Endothelial cell of umbilical vein (primary cell): ENCODE measurements at regions not wholly inside any gene's neighbourhood (a gene's known extent, or its start where the extent isn't known, plus 50 kb on each side); places are given as distances from the start of the nearest gene placed in this dataset.

Experiments
- BruUV-seq: library from RNA; stranded (reverse); fragments of 400-500 nt; replicated peaks from 2 replicates; lab custom pipeline; 2021; lab: Mats Ljungman, UMichigan
- CTCF ChIA-PET: fragments of 300-600, 350-600 bp; sonication (Branson Sonifier 250); formaldehyde crosslinking; loops from one replicate; lab custom pipeline; 2021; ENCODE audit warnings: antibody characterized with exemption, inconsistent platforms; lab: Charles Lee
- POLR2A ChIA-PET: fragments of 300-600, 350-600 bp; sonication (Branson Sonifier 250); formaldehyde crosslinking; loops from one replicate; lab custom pipeline; 2021; ENCODE audit warnings: antibody characterized with exemption, inconsistent platforms; lab: Charles Lee
- DNase-seq: peaks from one replicate; pipeline ENCODE4 v3.0.0-alpha.2; 2011; ENCODE audit warnings: low read depth, low spot score
- FAIRE-seq: peaks from 2 replicates; lab custom pipeline; 2011; peaks lifted over from hg19 to GRCh38; lab: Jason Lieb, UNC
- H2AFZ ChIP-seq: 2 replicates; pipeline ENCODE4 v1.6.0; 2012; ENCODE audit warnings: low read depth, low read length, control low read depth, inconsistent platforms
- H3K27ac ChIP-seq: 2 replicates; pipeline ENCODE4 v1.5.1; 2011; ENCODE audit warnings: low read depth, mild to moderate bottlenecking, control low read depth, low read length, moderate library complexity; ENCODE audit not compliant: insufficient read depth
- H3K27me3 ChIP-seq, 2 experiments: 2 replicates each; pipeline versions ENCODE4 v1.6.0 to v1.6.1; 2011; ENCODE audit warnings: low read length in 2 of 2, mixed read lengths in 1 of 2; ENCODE audit not compliant: control insufficient read depth in 2 of 2, insufficient read depth in 2 of 2
- H3K36me3 ChIP-seq, 2 experiments: 2 replicates in 1 of 2; 3 replicates in 1 of 2; pipeline ENCODE4 v1.5.1; 2011; ENCODE audit warnings: low read length in 2 of 2, mild to moderate bottlenecking in 1 of 2, moderate library complexity in 1 of 2; ENCODE audit not compliant: control insufficient read depth in 2 of 2, insufficient read depth in 2 of 2; ENCODE audit errors: extremely low read depth in 1 of 2
- H3K4me1 ChIP-seq: 3 replicates; pipeline ENCODE4 v1.5.1; 2011; ENCODE audit warnings: mild to moderate bottlenecking, low read length; ENCODE audit not compliant: control insufficient read depth, insufficient read depth; ENCODE audit errors: extremely low read depth
- H3K4me2 ChIP-seq: 2 replicates; pipeline ENCODE4 v1.6.1; 2011; ENCODE audit warnings: low read length, control low read depth, mixed read lengths; ENCODE audit not compliant: insufficient read depth
- H3K4me3 ChIP-seq, 3 experiments: fragments of 200-600 bp in 1 of 3; sonication (generic), shearing (Covaris generic) in 1 of 3; replicated peaks in 1 of 3; 2 replicates each; pipeline ENCODE4 v1.5.1; 2011 to 2016; ENCODE audit warnings: control low read depth in 3 of 3, low read length in 3 of 3, mild to moderate bottlenecking in 2 of 3, inconsistent platforms in 1 of 3, low read depth in 1 of 3, moderate library complexity in 1 of 3; ENCODE audit not compliant: insufficient read depth in 1 of 3
- H3K79me2 ChIP-seq: 2 replicates; pipeline ENCODE4 v1.6.0; 2012; ENCODE audit warnings: low read length, inconsistent platforms; ENCODE audit not compliant: control insufficient read depth, insufficient read depth
- H3K9ac ChIP-seq: replicated peaks from 2 replicates; pipeline ENCODE3; 2011; ENCODE audit warnings: low read length, control low read depth; ENCODE audit not compliant: insufficient read depth; ENCODE audit errors: extremely low read depth
- H3K9me1 ChIP-seq: replicated peaks from 3 replicates; pipeline ENCODE4 v1.6.0; 2011; ENCODE audit warnings: mild to moderate bottlenecking, low read length; ENCODE audit not compliant: control insufficient read depth, insufficient read depth; ENCODE audit errors: extremely low read depth
- H3K9me3 ChIP-seq: replicated peaks from 2 replicates; pipeline ENCODE4 v1.5.1; 2012; ENCODE audit warnings: low read length, inconsistent platforms; ENCODE audit not compliant: control insufficient read depth, insufficient read depth
- H4K20me1 ChIP-seq: replicated peaks from 2 replicates; pipeline ENCODE3; 2011; ENCODE audit warnings: mild to moderate bottlenecking, low read length; ENCODE audit not compliant: control insufficient read depth, insufficient read depth; ENCODE audit errors: extremely low read depth
- EZH2 ChIP-seq: IDR thresholded peaks from 2 replicates; pipeline ENCODE4 v1.6.1; 2012; ENCODE audit warnings: borderline replicate concordance, low read depth, mild to moderate bottlenecking, moderate library complexity, low read length, inconsistent platforms; ENCODE audit not compliant: severe bottlenecking
- FOS ChIP-seq: IDR thresholded peaks from 2 replicates; pipeline ENCODE4 v1.6.1; 2011; ENCODE audit warnings: mild to moderate bottlenecking, low read length, moderate library complexity, borderline replicate concordance; ENCODE audit not compliant: insufficient read depth
- GATA2 ChIP-seq: IDR thresholded peaks from 2 replicates; pipeline ENCODE4 v1.7.0; 2011; ENCODE audit warnings: low read depth, mild to moderate bottlenecking, moderate library complexity, mixed read lengths, low read length; ENCODE audit not compliant: insufficient read length, insufficient read depth
- JUN ChIP-seq: IDR thresholded peaks from 2 replicates; pipeline ENCODE4 v1.6.1; 2011; ENCODE audit warnings: borderline replicate concordance, low read depth; ENCODE audit not compliant: insufficient read length, insufficient read depth
- MYC ChIP-seq: IDR thresholded peaks from one replicate; pipeline ENCODE4 v1.6.1; 2011; ENCODE audit warnings: mild to moderate bottlenecking, low read depth, low read length
- POLR2A ChIP-seq: IDR thresholded peaks from 2 replicates; pipeline ENCODE4 v1.6.1; 2012; ENCODE audit warnings: low read depth, mild to moderate bottlenecking, control low read depth, low read length
- POLR2AphosphoS5 ChIP-seq: IDR thresholded peaks from 2 replicates; pipeline ENCODE4 v1.6.1; 2012; ENCODE audit warnings: low read depth, mild to moderate bottlenecking, control low read depth, low read length, moderate library complexity; ENCODE audit not compliant: insufficient read depth
- dilution Hi-C: fragments of 300-500 bp; cut with MboI; formaldehyde crosslinking; loops from one replicate; pipeline ENCODE4 v1.15.0; 2019; ENCODE audit warnings: low sequenced_read_pairs; ENCODE audit not compliant: extremely low pct_ligation_motif_present
- intact Hi-C: fragments of 100-400 bp; cut with micrococcal nuclease; formaldehyde crosslinking; loops from one replicate; pipeline ENCODE4 v1.10.0; 2022
- TF ChIP-seq, protein P1 (sequence below): IDR thresholded peaks from 2 replicates; pipeline ENCODE4 v1.6.1; 2011; ENCODE audit not compliant: insufficient read depth, insufficient read length
- TF ChIP-seq, protein P2 (sequence below), 2 donors: IDR thresholded peaks; 1 replicate in 1 of 2; 2 replicates in 1 of 2; pipeline ENCODE4 v1.5.1; 2011; ENCODE audit warnings: low read length in 2 of 2, mild to moderate bottlenecking in 2 of 2, moderate library complexity in 2 of 2, control low read depth in 1 of 2, inconsistent platforms in 1 of 2, low read depth in 1 of 2; ENCODE audit not compliant: insufficient read depth in 1 of 2; ENCODE audit errors: extremely low read depth in 1 of 2

DNA sequence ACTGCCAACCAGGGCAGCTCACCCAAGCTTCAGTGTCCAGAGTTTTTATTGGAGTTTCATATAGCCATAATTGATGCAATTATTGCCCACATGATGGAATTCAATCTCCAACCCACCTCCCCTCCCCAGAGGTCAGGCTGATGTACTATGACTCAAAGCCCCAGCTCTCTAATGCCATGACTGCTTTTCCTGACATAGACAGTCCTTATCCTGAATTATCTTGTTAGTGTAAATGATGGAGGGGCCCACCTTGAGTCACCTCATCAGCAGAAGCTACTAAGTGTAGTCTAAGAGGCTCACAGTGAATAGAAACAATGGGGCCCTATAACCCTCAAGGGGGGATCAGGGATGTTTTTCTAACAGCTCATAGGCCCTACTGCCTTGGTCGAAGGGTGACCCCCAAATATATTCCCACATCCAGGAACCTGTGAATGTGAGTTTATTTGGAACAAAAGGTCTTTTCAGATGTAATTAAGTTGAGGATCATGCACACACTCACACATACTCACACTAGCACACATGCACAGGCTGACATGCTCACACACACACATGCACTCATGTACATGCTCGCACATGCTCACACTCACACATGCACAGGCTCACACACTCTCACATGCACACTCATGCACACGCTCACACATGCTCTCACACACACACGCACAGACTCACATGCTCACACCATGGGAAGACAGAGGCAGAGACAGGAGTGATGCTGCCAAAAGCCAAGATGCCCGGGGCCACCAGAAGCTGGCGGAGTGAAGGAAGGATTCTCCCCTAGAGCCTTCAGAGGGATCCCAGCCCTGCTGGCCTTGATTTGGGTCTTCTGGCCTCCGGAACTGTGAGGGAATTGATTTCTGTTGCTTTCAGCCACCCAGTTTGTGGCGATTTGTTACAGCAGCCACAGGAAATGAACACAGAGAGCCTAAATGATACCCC, 131.2 kb upstream of the SMAD3 start:
- no peak overlapping the region for H3K27ac ChIP-seq
- ChIA-PET POLR2A (interaction anchor here (0.5 kb wide), 1 partner anchor 1831 kb away, joined by 6 read pairs; no protein-coding TSS in a partner anchor), CTCF (interaction anchor here (1.0 kb wide), 1 partner anchor 12 kb away, joined by 3 read pairs; no protein-coding TSS in a partner anchor)
- no peaks in the 10 kb centered on the region for H4K20me1 ChIP-seq
- H3K27me3 ChIP-seq: no peaks in the 10 kb centered on the region
- peaks cover 14% of the 10 kb centered on the region for H3K4me1 ChIP-seq
- H3K79me2 ChIP-seq: no peaks in the 10 kb centered on the region
- no peak for TF ChIP-seq POLR2A
- no TSS peak for BruUV-seq
- H3K9ac ChIP-seq: no peak overlapping the region
- FAIRE-seq (no peak), DNase-seq (no peak)
- intact Hi-C loops: no loop called here
- no peaks in the 10 kb centered on the region for H3K9me1 ChIP-seq
- dilution Hi-C loops: loop anchor here (25.0 kb wide), 1 partner anchor 503 kb away; no protein-coding TSS in a partner anchor
- no peak overlapping the region for H3K4me2 ChIP-seq
- no peak overlapping the region for H3K4me3 ChIP-seq
- H3K9me3 ChIP-seq: no peaks in the 10 kb centered on the region
- no peaks in the 10 kb centered on the region for H3K36me3 ChIP-seq
- no peak overlapping the region for H2AFZ ChIP-seq

DNA sequence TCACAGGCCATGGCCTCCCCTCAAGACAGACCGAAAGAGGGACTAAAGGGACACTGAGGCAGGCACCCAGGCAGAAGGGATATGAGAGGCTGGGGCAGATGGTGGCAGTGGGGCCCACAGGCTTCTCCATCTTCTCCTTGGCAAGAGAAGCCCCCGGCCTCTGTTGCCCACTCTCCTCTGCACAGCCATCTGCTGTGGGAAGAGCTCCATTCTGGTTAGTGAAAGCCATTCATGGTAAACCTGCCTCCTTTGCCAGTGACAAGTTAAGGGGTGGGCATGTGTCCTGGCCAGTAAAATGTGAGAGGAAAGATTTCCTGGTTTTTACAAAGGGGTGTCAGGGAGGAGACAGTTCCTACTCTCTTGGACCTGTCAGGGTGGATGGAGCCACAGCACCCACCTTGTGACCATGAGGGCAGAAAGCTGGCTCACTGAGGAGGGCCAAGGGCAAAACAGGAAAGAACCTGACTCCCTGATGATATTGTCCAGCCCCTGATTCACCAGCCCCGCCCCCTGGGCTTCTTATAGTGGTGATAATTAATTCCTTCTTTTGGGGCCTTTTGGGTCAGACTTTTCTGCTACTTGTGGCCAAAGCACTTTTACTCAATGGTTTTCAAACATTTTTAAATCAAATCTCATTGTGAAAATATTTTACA, 130.4 kb upstream of the SMAD3 start:
- no peak overlapping the region for H2AFZ ChIP-seq
- peaks cover 14% of the 10 kb centered on the region for H3K4me1 ChIP-seq
- no peak overlapping the region for H3K4me3 ChIP-seq
- H3K36me3 ChIP-seq: no peaks in the 10 kb centered on the region
- no peaks in the 10 kb centered on the region for H3K9me3 ChIP-seq
- H3K9me1 ChIP-seq: no peaks in the 10 kb centered on the region
- no peaks in the 10 kb centered on the region for H3K27me3 ChIP-seq
- no peaks in the 10 kb centered on the region for H3K79me2 ChIP-seq
- TF ChIP-seq POLR2AphosphoS5: no peak
- TF ChIP-seq EZH2: no peak
- TF ChIP-seq, protein P1, sequence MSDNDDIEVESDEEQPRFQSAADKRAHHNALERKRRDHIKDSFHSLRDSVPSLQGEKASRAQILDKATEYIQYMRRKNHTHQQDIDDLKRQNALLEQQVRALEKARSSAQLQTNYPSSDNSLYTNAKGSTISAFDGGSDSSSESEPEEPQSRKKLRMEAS: no peak
- TF ChIP-seq FOS: no peak
- TF ChIP-seq POLR2A: no peak
- no peak for TF ChIP-seq JUN
- TF ChIP-seq GATA2: no peak
- TF ChIP-seq MYC: no peak
- TF ChIP-seq, protein P2, sequence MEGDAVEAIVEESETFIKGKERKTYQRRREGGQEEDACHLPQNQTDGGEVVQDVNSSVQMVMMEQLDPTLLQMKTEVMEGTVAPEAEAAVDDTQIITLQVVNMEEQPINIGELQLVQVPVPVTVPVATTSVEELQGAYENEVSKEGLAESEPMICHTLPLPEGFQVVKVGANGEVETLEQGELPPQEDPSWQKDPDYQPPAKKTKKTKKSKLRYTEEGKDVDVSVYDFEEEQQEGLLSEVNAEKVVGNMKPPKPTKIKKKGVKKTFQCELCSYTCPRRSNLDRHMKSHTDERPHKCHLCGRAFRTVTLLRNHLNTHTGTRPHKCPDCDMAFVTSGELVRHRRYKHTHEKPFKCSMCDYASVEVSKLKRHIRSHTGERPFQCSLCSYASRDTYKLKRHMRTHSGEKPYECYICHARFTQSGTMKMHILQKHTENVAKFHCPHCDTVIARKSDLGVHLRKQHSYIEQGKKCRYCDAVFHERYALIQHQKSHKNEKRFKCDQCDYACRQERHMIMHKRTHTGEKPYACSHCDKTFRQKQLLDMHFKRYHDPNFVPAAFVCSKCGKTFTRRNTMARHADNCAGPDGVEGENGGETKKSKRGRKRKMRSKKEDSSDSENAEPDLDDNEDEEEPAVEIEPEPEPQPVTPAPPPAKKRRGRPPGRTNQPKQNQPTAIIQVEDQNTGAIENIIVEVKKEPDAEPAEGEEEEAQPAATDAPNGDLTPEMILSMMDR (IDR thresholded peaks at IDR 0.05; ENCODE audit: extremely low read depth in 1 of 2, insufficient read depth in 1 of 2, low read depth in 1 of 2, low read length in 2 of 2): no peak
- FAIRE-seq (no peak), DNase-seq (no peak)
- H3K4me2 ChIP-seq: no peak overlapping the region
- ChIA-PET POLR2A (no interaction called here), CTCF (no interaction called here)
- BruUV-seq: no TSS peak
- no peak overlapping the region for H3K9ac ChIP-seq
- dilution Hi-C loops: loop anchor here (25.0 kb wide), 1 partner anchor 502 kb away; no protein-coding TSS in a partner anchor
- intact Hi-C loops: no loop called here
- H3K27ac ChIP-seq: no peak overlapping the region
- no peaks in the 10 kb centered on the region for H4K20me1 ChIP-seq
